Caco-2 (cell line): ENCODE measurements at regions not wholly inside any gene's neighbourhood (a gene's known extent, or its start where the extent isn't known, plus 50 kb on each side); places are given as distances from the start of the nearest gene placed in this dataset.

Source experiments
- BruUV-seq: library from RNA; stranded (reverse); fragments of 400-500 nt; replicated peaks from 2 replicates; lab custom pipeline; 2021; lab: Mats Ljungman, UMichigan
- CTCF ChIA-PET: fragments of 300-600 bp; sonication (Branson Sonifier 250); formaldehyde crosslinking; loops from one replicate; lab custom pipeline; 2022; ENCODE audit warnings: antibody characterized with exemption; lab: Charles Lee
- POLR2A ChIA-PET: fragments of 300-600 bp; sonication (Branson Sonifier 250); formaldehyde crosslinking; loops from one replicate; lab custom pipeline; 2022; ENCODE audit warnings: antibody characterized with exemption; lab: Charles Lee
- DNase-seq, 2 experiments: peaks; one replicate each; pipeline versions ENCODE4 v3.0.0 to v3.0.0-alpha.2; 2020 to 2022
- H3K27me3 ChIP-seq: replicated peaks from 2 replicates; pipeline ENCODE4 v1.6.0; 2011; ENCODE audit warnings: low read length; ENCODE audit not compliant: control insufficient read depth, insufficient read depth
- H3K36me3 ChIP-seq: 2 replicates; pipeline ENCODE4 v1.5.1; 2011; ENCODE audit warnings: low read length; ENCODE audit not compliant: control insufficient read depth, insufficient read depth
- H3K4me1 ChIP-seq: fragments of 250-450 bp; sonication (Bioruptor Pico); 2 replicates; pipeline ENCODE4 v1.5.1; 2020; ENCODE audit warnings: mild to moderate bottlenecking
- H3K4me3 ChIP-seq: 2 replicates; pipeline ENCODE4 v1.5.1; 2011; ENCODE audit warnings: low read depth, mild to moderate bottlenecking, control low read depth, low read length
- H3K9me3 ChIP-seq: fragments of 250-450 bp; sonication (Bioruptor Pico); 2 replicates; pipeline ENCODE4 v1.5.1; 2020; ENCODE audit warnings: mild to moderate bottlenecking, moderate library complexity
- H3K27ac Mint-ChIP-seq: one replicate; pipeline ENCODE4 v1.8.0; 2022; ENCODE audit warnings: mixed read lengths; ENCODE audit not compliant: unreplicated experiment
- H3K27me3 Mint-ChIP-seq: one replicate; pipeline ENCODE4 v1.8.0; 2022; ENCODE audit warnings: mixed read lengths; ENCODE audit not compliant: insufficient read depth, unreplicated experiment
- H3K36me3 Mint-ChIP-seq: one replicate; pipeline ENCODE4 v1.8.0; 2022; ENCODE audit warnings: mild to moderate bottlenecking, mixed read lengths; ENCODE audit not compliant: insufficient read depth, unreplicated experiment
- H3K4me1 Mint-ChIP-seq: one replicate; pipeline ENCODE4 v1.8.0; 2022; ENCODE audit warnings: low read depth, mixed read lengths; ENCODE audit not compliant: unreplicated experiment
- H3K4me3 Mint-ChIP-seq: one replicate; pipeline ENCODE4 v1.8.0; 2022; ENCODE audit warnings: mild to moderate bottlenecking, moderate library complexity, mixed read lengths; ENCODE audit not compliant: unreplicated experiment
- H3K9me3 Mint-ChIP-seq: one replicate; pipeline ENCODE4 v1.8.0; 2022; ENCODE audit warnings: mixed read lengths; ENCODE audit not compliant: unreplicated experiment
- intact Hi-C: fragments of 100-400 bp; cut with micrococcal nuclease; formaldehyde crosslinking; loops from one replicate; pipeline ENCODE4 v1.10.0; 2022; ENCODE audit not compliant: unreplicated experiment
- TF ChIP-seq, protein P1 (sequence below), 2 experiments: fragments of 200-600 bp in 1 of 2; IDR thresholded peaks; 1 replicate in 1 of 2; 2 replicates in 1 of 2; pipeline versions ENCODE4 v1.5.1 to v1.8.0; 2011 to 2022; ENCODE audit warnings: antibody characterized with exemption in 1 of 2, control low read depth in 1 of 2, inconsistent platforms in 1 of 2, low read depth in 1 of 2, low read length in 1 of 2, mild to moderate bottlenecking in 1 of 2, moderate library complexity in 1 of 2; ENCODE audit not compliant: insufficient read depth in 1 of 2, severe bottlenecking in 1 of 2, unreplicated experiment in 1 of 2

GRCh38 chr5:56605231-56605630 lies 210.1 kb upstream of the MAP3K1 start:
- no peaks in the 10 kb centered on the region for H3K36me3 Mint-ChIP-seq
- BruUV-seq = no TSS peak
- H3K4me1 Mint-ChIP-seq = peaks cover 18% of the 10 kb centered on the region
- ChIA-PET CTCF (no interaction called here), POLR2A (interaction anchor here (0.5 kb wide), 1 partner anchor 32 kb away, joined by 4 read pairs; no protein-coding TSS in a partner anchor)
- no peak overlapping the region for H3K27ac Mint-ChIP-seq
- DNase-seq = no peak
- Histone ChIP-seq H3K4me1 (peaks cover 17% of the 10 kb centered on the region; the same call in 1 of the 2 replicates), H3K9me3 (no peaks in the 10 kb centered on the region), H3K36me3 (no peaks in the 10 kb centered on the region), H3K4me3 (no peak overlapping the region), H3K27me3 (no peaks in the 10 kb centered on the region)
- no peak overlapping the region for H3K4me3 Mint-ChIP-seq
- intact Hi-C loops = no loop called here
- TF ChIP-seq, protein P1, sequence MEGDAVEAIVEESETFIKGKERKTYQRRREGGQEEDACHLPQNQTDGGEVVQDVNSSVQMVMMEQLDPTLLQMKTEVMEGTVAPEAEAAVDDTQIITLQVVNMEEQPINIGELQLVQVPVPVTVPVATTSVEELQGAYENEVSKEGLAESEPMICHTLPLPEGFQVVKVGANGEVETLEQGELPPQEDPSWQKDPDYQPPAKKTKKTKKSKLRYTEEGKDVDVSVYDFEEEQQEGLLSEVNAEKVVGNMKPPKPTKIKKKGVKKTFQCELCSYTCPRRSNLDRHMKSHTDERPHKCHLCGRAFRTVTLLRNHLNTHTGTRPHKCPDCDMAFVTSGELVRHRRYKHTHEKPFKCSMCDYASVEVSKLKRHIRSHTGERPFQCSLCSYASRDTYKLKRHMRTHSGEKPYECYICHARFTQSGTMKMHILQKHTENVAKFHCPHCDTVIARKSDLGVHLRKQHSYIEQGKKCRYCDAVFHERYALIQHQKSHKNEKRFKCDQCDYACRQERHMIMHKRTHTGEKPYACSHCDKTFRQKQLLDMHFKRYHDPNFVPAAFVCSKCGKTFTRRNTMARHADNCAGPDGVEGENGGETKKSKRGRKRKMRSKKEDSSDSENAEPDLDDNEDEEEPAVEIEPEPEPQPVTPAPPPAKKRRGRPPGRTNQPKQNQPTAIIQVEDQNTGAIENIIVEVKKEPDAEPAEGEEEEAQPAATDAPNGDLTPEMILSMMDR (IDR thresholded peaks at IDR 0.05; ENCODE audit: insufficient read depth in 1 of 2, low read depth in 1 of 2, low read length in 1 of 2, severe bottlenecking in 1 of 2, unreplicated experiment in 1 of 2) = no peak
- no peaks in the 10 kb centered on the region for H3K27me3 Mint-ChIP-seq
- peaks cover 3% of the 10 kb centered on the region for H3K9me3 Mint-ChIP-seq

DNA sequence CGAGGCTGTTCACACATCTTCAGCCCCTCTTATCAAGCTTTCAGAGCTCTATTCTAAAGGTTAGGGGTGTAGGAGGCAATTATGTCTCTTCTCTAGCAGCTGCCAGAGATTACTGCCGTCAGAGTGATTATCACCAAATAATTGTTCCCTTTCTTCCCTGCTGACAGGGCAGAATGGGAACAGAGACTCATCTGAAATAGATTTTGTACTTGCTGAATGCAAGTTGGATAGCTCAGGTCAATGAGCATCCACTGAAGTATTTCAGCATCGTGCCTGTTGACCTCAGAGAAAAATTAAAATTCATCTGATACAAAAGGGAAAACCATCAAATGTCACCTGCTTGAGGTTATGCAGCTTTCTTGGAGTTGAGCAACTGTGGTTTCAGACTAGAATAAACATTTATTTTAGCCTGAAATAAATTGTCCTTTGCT lies 213.7 kb upstream of the MAP3K1 start:
- Histone ChIP-seq H3K27me3 (no peaks in the 10 kb centered on the region), H3K36me3 (no peaks in the 10 kb centered on the region), H3K4me3 (no peak overlapping the region), H3K9me3 (no peaks in the 10 kb centered on the region), H3K4me1 (peaks cover 8% of the 10 kb centered on the region; the same call in 1 of the 2 replicates)
- no peaks in the 10 kb centered on the region for H3K9me3 Mint-ChIP-seq
- POLR2A ChIA-PET = no interaction called here
- H3K4me1 Mint-ChIP-seq = peaks cover 13% of the 10 kb centered on the region
- H3K36me3 Mint-ChIP-seq = no peaks in the 10 kb centered on the region
- intact Hi-C loops = no loop called here
- TF ChIP-seq, protein P1 (IDR thresholded peaks at IDR 0.05; ENCODE audit: insufficient read depth in 1 of 2, low read depth in 1 of 2, low read length in 1 of 2, severe bottlenecking in 1 of 2, unreplicated experiment in 1 of 2) = no peak
- no TSS peak for BruUV-seq
- DNase-seq = no peak
- H3K4me3 Mint-ChIP-seq = no peak overlapping the region
- H3K27me3 Mint-ChIP-seq = no peaks in the 10 kb centered on the region
- CTCF ChIA-PET = no interaction called here
- no peak overlapping the region for H3K27ac Mint-ChIP-seq

DNA sequence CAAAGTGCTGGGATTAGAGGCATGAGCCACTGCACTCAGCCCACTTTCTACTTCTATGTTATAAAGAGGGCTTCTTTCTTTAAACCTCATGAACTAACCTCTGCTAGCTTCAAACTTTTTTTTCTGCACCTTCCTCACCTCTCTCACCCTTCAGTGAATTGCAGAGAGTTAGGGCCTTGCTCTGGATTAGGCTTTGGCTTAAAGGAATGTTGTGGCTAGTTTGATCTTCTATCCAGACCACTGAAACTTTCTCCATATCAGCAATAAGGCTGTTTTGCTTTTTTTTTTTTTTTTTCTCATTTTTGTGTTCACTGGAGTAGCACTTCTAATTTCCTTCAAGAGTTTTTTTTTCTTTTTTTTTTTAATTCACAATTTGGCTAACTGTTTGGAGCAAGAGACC lies 216.4 kb upstream of the MAP3K1 start:
- TF ChIP-seq, protein P1 (IDR thresholded peaks at IDR 0.05; ENCODE audit: insufficient read depth in 1 of 2, low read depth in 1 of 2, low read length in 1 of 2, severe bottlenecking in 1 of 2, unreplicated experiment in 1 of 2) = no peak
- Histone ChIP-seq H3K27me3 (no peaks in the 10 kb centered on the region), H3K9me3 (no peaks in the 10 kb centered on the region; the same call in 1 of the 2 replicates), H3K4me1 (no peaks in the 10 kb centered on the region), H3K4me3 (no peak overlapping the region), H3K36me3 (no peaks in the 10 kb centered on the region)
- peaks cover 3% of the 10 kb centered on the region for H3K4me1 Mint-ChIP-seq
- BruUV-seq = no TSS peak
- no peak for DNase-seq
- ChIA-PET CTCF (no interaction called here), POLR2A (no interaction called here)
- no peak overlapping the region for H3K4me3 Mint-ChIP-seq
- intact Hi-C loops = loop anchor here (5.0 kb wide), 1 partner anchor 327 kb away; no protein-coding TSS in a partner anchor
- no peaks in the 10 kb centered on the region for H3K27me3 Mint-ChIP-seq
- no peaks in the 10 kb centered on the region for H3K36me3 Mint-ChIP-seq
- H3K27ac Mint-ChIP-seq = no peak overlapping the region
- H3K9me3 Mint-ChIP-seq = no peaks in the 10 kb centered on the region
